Naive thymus-derived CD4-positive, alpha-beta T cell (primary cell): ENCODE measurements at regions not wholly inside any gene's neighbourhood (a gene's known extent, or its start where the extent isn't known, plus 50 kb on each side); places are given as distances from the start of the nearest gene placed in this dataset.

Source experiments
- ATAC-seq: fragments of 150-1000 bp; cut with Tn5 transposase; 2 replicates; pipeline ENCODE4 v1.10.0; 2021; ENCODE audit warnings: mild to moderate bottlenecking, moderate library complexity
- CTCF ChIA-PET: fragments of 350-600 bp; sonication (Branson Sonifier 250); formaldehyde crosslinking; loops from one replicate; lab custom pipeline; 2021; ENCODE audit warnings: antibody characterized with exemption; lab: Charles Lee
- POLR2A ChIA-PET: fragments of 350-600 bp; sonication (Branson Sonifier 250); formaldehyde crosslinking; loops from one replicate; lab custom pipeline; 2021; ENCODE audit warnings: antibody characterized with exemption, inconsistent platforms; lab: Charles Lee
- DNase-seq, 9 donors: peaks; one replicate each; pipeline versions ENCODE4 v3.0.0 to v3.0.0-alpha.2; 2020 to 2022; ENCODE audit warnings: mixed read lengths in 1 of 9
- H3K27ac ChIP-seq: one replicate; pipeline ENCODE4 v1.7.0; 2013; ENCODE audit warnings: mild to moderate bottlenecking, low read depth, low read length, moderate library complexity
- H3K27me3 ChIP-seq, 2 donors: one replicate each; pipeline ENCODE4 v1.7.0; 2013; ENCODE audit warnings: low read length in 2 of 2, mild to moderate bottlenecking in 2 of 2, moderate library complexity in 2 of 2; ENCODE audit not compliant: control insufficient read depth in 2 of 2, insufficient read depth in 2 of 2
- H3K36me3 ChIP-seq, 3 experiments: 1 replicate in 2 of 3; 2 replicates in 1 of 3; pipeline ENCODE4 v1.7.0; 2013; ENCODE audit warnings: low read length in 3 of 3, mild to moderate bottlenecking in 3 of 3, moderate library complexity in 1 of 3; ENCODE audit not compliant: insufficient read depth in 3 of 3, control insufficient read depth in 2 of 3
- H3K4me1 ChIP-seq, 2 donors: one replicate each; pipeline ENCODE4 v1.7.0; 2013; ENCODE audit warnings: low read length in 2 of 2, mild to moderate bottlenecking in 2 of 2, moderate library complexity in 1 of 2; ENCODE audit not compliant: control insufficient read depth in 2 of 2, insufficient read depth in 2 of 2
- H3K4me3 ChIP-seq: 2 replicates; pipeline ENCODE4 v1.7.0; 2013; ENCODE audit warnings: mild to moderate bottlenecking, low read length
- H3K9me3 ChIP-seq, 3 experiments: 1 replicate in 2 of 3; 2 replicates in 1 of 3; pipeline ENCODE4 v1.7.0; 2013; ENCODE audit warnings: low read length in 3 of 3; ENCODE audit not compliant: control insufficient read depth in 2 of 3
- H3K27ac Mint-ChIP-seq, 9 donors: one replicate each; pipeline ENCODE4 v1.8.0; 2020 to 2022; ENCODE audit warnings: mixed read lengths in 9 of 9, mild to moderate bottlenecking in 8 of 9, moderate library complexity in 5 of 9, inconsistent platforms in 2 of 9
- H3K27me3 Mint-ChIP-seq, 5 donors: one replicate each; pipeline ENCODE4 v1.8.0; 2021 to 2022; ENCODE audit warnings: mixed read lengths in 5 of 5, mild to moderate bottlenecking in 1 of 5
- H3K36me3 Mint-ChIP-seq, 5 donors: one replicate each; pipeline ENCODE4 v1.8.0; 2020 to 2022; ENCODE audit warnings: mixed read lengths in 5 of 5, mild to moderate bottlenecking in 3 of 5, inconsistent platforms in 1 of 5
- H3K4me1 Mint-ChIP-seq, 7 donors: one replicate each; pipeline ENCODE4 v1.8.0; 2020 to 2022; ENCODE audit warnings: mixed read lengths in 7 of 7, mild to moderate bottlenecking in 3 of 7, inconsistent platforms in 1 of 7
- H3K4me3 Mint-ChIP-seq, 10 donors: one replicate each; pipeline ENCODE4 v1.8.0; 2020 to 2022; ENCODE audit warnings: mild to moderate bottlenecking in 10 of 10, mixed read lengths in 10 of 10, moderate library complexity in 6 of 10, inconsistent platforms in 2 of 10
- H3K9me3 Mint-ChIP-seq, 11 donors: one replicate each; pipeline ENCODE4 v1.8.0; 2020 to 2022; ENCODE audit warnings: mixed read lengths in 11 of 11, mild to moderate bottlenecking in 4 of 11, inconsistent platforms in 1 of 11, moderate library complexity in 1 of 11
- intact Hi-C, 2 donors: fragments of 100-400 bp; cut with micrococcal nuclease; formaldehyde crosslinking; loops; one replicate each; pipeline ENCODE4 v1.15.1; 2023

DNA sequence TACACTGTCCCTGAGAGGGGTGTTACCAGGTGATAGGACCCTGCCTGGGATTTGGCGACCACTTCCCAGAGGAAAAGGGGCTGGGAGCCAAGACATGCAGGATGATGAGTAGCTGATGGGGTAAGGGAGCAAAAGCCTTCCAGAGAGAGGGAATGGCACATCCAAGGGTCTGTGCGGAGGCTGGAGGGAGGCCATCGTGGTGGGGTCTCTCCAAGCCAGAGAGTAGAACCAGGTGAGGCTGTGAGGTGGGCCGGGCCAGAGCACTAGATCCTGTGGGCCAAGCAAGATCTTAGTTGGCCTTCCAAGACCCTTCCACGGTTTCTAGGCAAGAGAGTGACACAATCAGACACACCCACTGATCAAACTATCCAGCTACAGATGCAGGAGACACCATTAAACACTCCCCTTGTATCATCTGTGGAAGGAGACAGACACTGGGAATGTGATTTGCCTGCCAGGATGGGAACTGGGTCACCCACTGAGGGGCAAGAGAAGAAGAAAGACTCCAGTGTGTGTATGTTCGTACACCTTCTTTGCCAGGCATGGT, 128.9 kb downstream of the BANF2 start:
- no peak overlapping the region for H3K27ac Mint-ChIP-seq
- H3K4me3 Mint-ChIP-seq, result no peak overlapping the region
- H3K4me1 Mint-ChIP-seq, result peaks cover 0 to 5% (median 0%) of the 10 kb centered on the region in 7 donors
- Histone ChIP-seq H3K27ac (no peak overlapping the region), H3K4me1 (no peaks in the 10 kb centered on the region), H3K4me3 (no peak overlapping the region), H3K27me3 (peaks cover 0 to 2% of the 10 kb centered on the region in 2 donors), H3K36me3 (no peaks in the 10 kb centered on the region), H3K9me3 (no peaks in the 10 kb centered on the region)
- H3K9me3 Mint-ChIP-seq, result no peaks in the 10 kb centered on the region
- POLR2A ChIA-PET, result no interaction called here
- ATAC-seq (no peak), DNase-seq (no peak)
- CTCF ChIA-PET, result no interaction called here
- no peaks in the 10 kb centered on the region for H3K36me3 Mint-ChIP-seq
- no peaks in the 10 kb centered on the region for H3K27me3 Mint-ChIP-seq
- intact Hi-C loops, result no loop called here

DNA sequence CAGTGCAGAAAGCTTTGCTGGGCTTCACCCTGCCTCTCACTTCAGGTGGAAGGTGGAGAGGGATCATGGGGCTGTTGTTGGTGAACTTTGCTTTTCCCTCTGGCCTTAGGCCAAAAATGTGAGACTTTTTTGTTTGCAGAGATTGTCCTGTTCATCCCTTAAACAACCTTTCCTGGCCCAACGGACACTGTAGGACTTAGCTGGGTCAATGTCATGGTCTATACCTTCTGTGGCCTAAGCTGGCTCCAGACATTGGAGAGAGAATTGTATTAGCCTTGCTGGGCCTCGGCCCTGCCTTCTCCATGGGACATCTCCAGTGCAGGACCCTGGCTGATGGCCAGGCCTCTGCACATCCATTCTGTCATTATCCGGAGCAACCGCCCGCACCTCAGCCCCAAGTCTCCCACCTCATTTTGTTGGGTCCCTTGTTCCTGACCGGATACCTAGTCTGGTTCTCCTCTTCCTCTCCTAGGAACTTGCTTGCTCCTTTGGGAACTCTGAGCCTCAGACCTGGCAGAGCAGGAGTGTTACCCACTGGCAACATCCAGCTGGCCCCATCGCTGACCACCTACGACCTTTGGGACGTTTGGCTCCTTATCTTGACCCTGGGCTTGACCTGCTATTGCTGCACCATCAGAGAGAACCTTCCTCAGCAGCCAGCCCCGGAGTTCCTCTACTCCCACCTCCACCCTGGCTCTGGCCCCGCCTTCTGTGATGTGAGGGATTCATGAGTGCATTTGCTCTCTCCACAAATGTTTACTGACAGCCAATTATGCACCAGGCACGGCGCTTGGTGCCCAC, 128.2 kb downstream of the BANF2 start:
- no peak overlapping the region for H3K27ac Mint-ChIP-seq
- H3K4me1 Mint-ChIP-seq, result peaks cover 0 to 5% (median 0%) of the 10 kb centered on the region in 7 donors

DNA sequence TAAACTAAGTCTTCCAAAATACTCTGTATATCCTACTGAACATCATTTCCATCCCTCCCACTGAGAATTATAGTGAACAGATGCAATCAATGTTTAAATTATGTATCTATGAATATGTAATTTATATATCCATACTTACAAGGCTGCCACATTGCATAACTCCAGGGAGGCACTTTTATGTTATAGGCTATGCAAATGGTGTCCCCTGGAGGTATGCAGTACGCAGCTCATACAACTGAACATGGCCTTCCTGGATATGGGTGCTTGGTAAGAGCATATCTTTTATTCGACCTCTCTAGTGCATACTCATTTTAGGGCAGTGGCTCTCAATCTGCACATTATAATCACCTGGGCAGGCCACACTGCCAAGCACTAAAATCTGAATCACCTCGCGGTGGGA, 127.3 kb downstream of the BANF2 start:
- H3K9me3 Mint-ChIP-seq, result no peaks in the 10 kb centered on the region
- Histone ChIP-seq H3K27ac (no peak overlapping the region), H3K9me3 (no peaks in the 10 kb centered on the region), H3K27me3 (peaks cover 0 to 2% of the 10 kb centered on the region in 2 donors), H3K36me3 (no peaks in the 10 kb centered on the region), H3K4me3 (no peak overlapping the region), H3K4me1 (no peaks in the 10 kb centered on the region)
- no peaks in the 10 kb centered on the region for H3K27me3 Mint-ChIP-seq
- no peak overlapping the region for H3K4me3 Mint-ChIP-seq
- CTCF ChIA-PET, result no interaction called here
- DNase-seq (no peak), ATAC-seq (no peak)
- H3K4me1 Mint-ChIP-seq, result peaks cover 0 to 5% (median 0%) of the 10 kb centered on the region in 7 donors
- H3K27ac Mint-ChIP-seq, result no peak overlapping the region
- POLR2A ChIA-PET, result no interaction called here
- H3K36me3 Mint-ChIP-seq, result no peaks in the 10 kb centered on the region
- intact Hi-C loops, result no loop called here

More for the DNA sequence above, 128.2 kb downstream of the BANF2 start:
- intact Hi-C loops, result no loop called here
- no peak overlapping the region for H3K27ac ChIP-seq
- ChIA-PET POLR2A (no interaction called here), CTCF (no interaction called here)
- H3K9me3 ChIP-seq, result no peaks in the 10 kb centered on the region
- Mint-ChIP-seq H3K4me3 (no peak overlapping the region), H3K36me3 (no peaks in the 10 kb centered on the region), H3K27me3 (no peaks in the 10 kb centered on the region), H3K9me3 (no peaks in the 10 kb centered on the region)
- DNase-seq, result no peak
- H3K36me3 ChIP-seq, result no peaks in the 10 kb centered on the region
- peaks cover 0 to 2% of the 10 kb centered on the region in 2 donors for H3K27me3 ChIP-seq
- no peak overlapping the region for H3K4me3 ChIP-seq
- H3K4me1 ChIP-seq, result no peaks in the 10 kb centered on the region
- ATAC-seq, result no peak

DNA sequence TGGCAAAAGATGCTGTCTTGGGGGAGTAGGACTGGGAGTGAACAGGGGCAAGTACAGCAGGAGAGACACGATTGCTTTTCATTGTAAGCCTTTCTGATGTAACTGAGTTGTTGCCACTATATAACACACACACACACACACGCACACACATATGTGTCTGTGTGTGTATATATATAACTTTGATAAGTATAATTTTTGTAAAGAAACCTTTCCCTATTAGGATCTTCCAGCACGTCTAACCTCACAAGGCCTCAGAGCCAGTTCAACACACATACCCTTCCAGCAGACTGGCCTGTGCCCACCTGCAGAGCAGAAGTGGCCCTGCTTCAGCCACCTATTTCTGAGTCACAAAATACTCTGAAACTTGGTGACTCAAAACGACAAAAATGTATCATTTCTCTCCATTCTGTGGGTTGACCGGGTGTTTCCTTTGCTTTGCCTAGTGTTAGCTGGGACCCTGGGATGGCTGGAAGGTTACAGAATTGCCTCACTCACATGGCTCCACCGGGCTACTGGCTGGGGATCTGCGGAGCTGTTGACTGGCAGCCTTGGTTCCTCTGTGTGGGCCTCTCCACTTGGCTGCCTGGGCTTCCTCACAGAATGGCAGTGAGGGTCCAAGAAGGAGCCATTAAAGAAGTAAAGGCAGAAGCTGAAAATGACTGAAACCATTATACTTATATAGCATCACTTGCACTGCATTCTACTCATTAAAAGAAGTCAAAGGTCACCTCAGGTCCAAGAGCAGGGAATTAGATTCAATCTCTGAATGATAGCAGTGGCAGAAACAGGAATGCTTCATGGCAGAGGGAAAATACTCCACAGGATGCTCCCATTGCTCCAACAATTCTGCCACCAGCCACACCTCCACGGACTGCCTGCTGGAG, 126.4 kb downstream of the BANF2 start:
- H3K4me1 Mint-ChIP-seq, result peaks cover 0 to 5% (median 0%) of the 10 kb centered on the region in 7 donors
- POLR2A ChIA-PET, result no interaction called here
- H3K36me3 Mint-ChIP-seq, result no peaks in the 10 kb centered on the region
- CTCF ChIA-PET, result no interaction called here
- no peaks in the 10 kb centered on the region for H3K4me1 ChIP-seq
- no peaks in the 10 kb centered on the region for H3K27me3 Mint-ChIP-seq
- no peak overlapping the region for H3K27ac ChIP-seq
- no peak overlapping the region for H3K27ac Mint-ChIP-seq
- no peaks in the 10 kb centered on the region for H3K36me3 ChIP-seq
- H3K9me3 ChIP-seq, result no peaks in the 10 kb centered on the region
- H3K27me3 ChIP-seq, result peaks cover 0 to 2% of the 10 kb centered on the region in 2 donors
- no peak overlapping the region for H3K4me3 Mint-ChIP-seq
- intact Hi-C loops, result no loop called here
- DNase-seq, result peak in 1 of 9 donors; percentile 37
- no peaks in the 10 kb centered on the region for H3K9me3 Mint-ChIP-seq
- H3K4me3 ChIP-seq, result no peak overlapping the region
- ATAC-seq, result no peak

DNA sequence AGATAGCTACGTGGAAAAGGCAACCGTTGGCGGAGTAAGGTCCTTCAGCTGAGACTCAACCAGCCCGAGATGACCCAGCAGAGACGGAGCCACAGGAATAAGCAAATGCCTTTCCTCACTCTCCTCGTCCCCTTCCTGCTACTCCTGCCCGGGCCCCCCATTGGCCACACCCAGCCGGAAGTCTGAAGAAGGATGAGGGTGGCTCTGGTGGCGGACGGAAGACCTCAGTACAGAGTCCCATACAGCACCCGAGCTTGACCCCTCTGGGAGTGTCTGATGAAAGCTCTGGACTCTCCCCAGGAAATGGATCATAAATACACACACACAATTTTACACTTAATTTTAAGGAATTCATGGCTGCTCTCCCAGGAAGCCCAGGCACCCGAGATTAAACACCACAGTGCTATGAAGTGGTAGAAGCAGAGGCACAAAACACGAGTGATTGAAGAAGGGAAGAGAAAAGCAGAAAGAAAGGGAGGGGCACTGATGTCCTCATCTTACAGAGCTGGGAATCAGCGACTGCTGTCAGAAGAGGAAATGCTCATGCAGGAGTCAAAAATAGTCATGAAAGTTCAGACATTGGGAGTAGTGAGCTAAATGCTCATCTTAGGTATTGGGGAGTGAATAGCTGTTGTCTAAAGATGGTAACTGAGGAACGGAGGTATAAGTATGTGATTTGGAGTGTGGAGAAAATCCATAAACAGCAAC, 125.6 kb downstream of the BANF2 start:
- peaks cover 0 to 5% (median 0%) of the 10 kb centered on the region in 7 donors for H3K4me1 Mint-ChIP-seq
- POLR2A ChIA-PET, result interaction anchor here (0.6 kb wide), 1 partner anchor 17 kb away, joined by 3 read pairs; no protein-coding TSS in a partner anchor
- Histone ChIP-seq H3K9me3 (no peaks in the 10 kb centered on the region), H3K27ac (no peak overlapping the region), H3K36me3 (no peaks in the 10 kb centered on the region), H3K4me3 (no peak overlapping the region), H3K27me3 (peaks cover 0 to 2% of the 10 kb centered on the region in 2 donors), H3K4me1 (no peaks in the 10 kb centered on the region)
- CTCF ChIA-PET, result no interaction called here
- intact Hi-C loops, result no loop called here
- H3K27me3 Mint-ChIP-seq, result no peaks in the 10 kb centered on the region
- no peaks in the 10 kb centered on the region for H3K9me3 Mint-ChIP-seq
- DNase-seq (no peak), ATAC-seq (no peak)
- H3K36me3 Mint-ChIP-seq, result no peaks in the 10 kb centered on the region
- no peak overlapping the region for H3K4me3 Mint-ChIP-seq
- H3K27ac Mint-ChIP-seq, result no peak overlapping the region

DNA sequence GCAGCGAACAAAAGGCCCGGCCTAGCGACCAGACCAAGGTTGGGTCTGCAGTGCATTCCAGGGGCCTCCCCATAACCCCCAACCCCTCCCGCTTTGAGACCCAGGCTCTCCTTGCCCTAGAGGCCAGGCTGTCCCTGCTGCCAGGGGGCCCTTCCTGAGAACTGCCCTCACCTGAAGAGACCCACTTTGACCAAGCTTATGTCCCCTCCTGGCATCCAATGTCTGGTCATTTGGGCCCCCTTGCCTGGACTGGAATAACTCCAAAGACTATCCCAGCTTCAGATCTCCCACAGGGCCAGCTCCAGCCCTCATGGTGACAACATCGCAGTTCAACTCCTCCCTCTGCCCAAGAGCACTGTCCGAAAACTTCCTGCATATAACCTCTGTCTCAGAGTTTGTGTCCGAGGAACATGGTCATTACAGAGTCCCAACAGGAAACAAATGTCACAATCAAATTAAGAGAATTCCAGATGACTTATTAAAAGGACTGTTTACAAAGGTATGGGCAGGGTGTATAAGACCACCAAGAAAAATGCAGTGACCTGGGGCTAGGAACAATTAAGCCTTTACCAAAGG, 125.0 kb downstream of the BANF2 start:
- no peak overlapping the region for H3K27ac Mint-ChIP-seq
- peaks cover 0 to 3% (median 0%) of the 10 kb centered on the region in 11 donors for H3K9me3 Mint-ChIP-seq
- Histone ChIP-seq H3K36me3 (no peaks in the 10 kb centered on the region), H3K4me1 (no peaks in the 10 kb centered on the region), H3K4me3 (no peak overlapping the region), H3K9me3 (no peaks in the 10 kb centered on the region), H3K27me3 (peaks cover 0 to 2% of the 10 kb centered on the region in 2 donors), H3K27ac (no peak overlapping the region)
- intact Hi-C loops, result no loop called here
- POLR2A ChIA-PET, result interaction anchor here (0.6 kb wide), 1 partner anchor 16 kb away, joined by 3 read pairs; no protein-coding TSS in a partner anchor
- DNase-seq, result no peak
- H3K4me3 Mint-ChIP-seq, result no peak overlapping the region
- no peaks in the 10 kb centered on the region for H3K27me3 Mint-ChIP-seq
- no peak for ATAC-seq
- peaks cover 0 to 5% (median 0%) of the 10 kb centered on the region in 7 donors for H3K4me1 Mint-ChIP-seq
- H3K36me3 Mint-ChIP-seq, result no peaks in the 10 kb centered on the region
- CTCF ChIA-PET, result no interaction called here
